GM10248 (cell line): ENCODE measurements at regions not wholly inside any gene's neighbourhood (a gene's known extent, or its start where the extent isn't known, plus 50 kb on each side); places are given as distances from the start of the nearest gene placed in this dataset.
"Not testable (repeated sequence)": the region's sequence is repeated elsewhere in the genome, so short reads cannot be mapped to it uniquely, and the experiment has no call there.

Source experiments
- CTCF ChIA-PET: fragments of 300-600 bp; sonication (Branson Sonifier 250); formaldehyde crosslinking; extraction: SDS; loops from one replicate; lab custom pipeline; 2021; ENCODE audit warnings: antibody characterized with exemption; lab: Yijun Ruan, JAX
- POLR2A ChIA-PET: fragments of 350-650 bp; sonication (Branson Sonifier 250); formaldehyde crosslinking; extraction: SDS; loops from one replicate; lab custom pipeline; 2020; ENCODE audit warnings: antibody characterized with exemption; lab: Yijun Ruan, JAX
- DNase-seq: peaks from one replicate; pipeline ENCODE4 v3.0.0; 2012; ENCODE audit errors: extremely low spot score
- TF ChIP-seq, protein P1 (sequence below): IDR thresholded peaks from 2 replicates; pipeline ENCODE4 v1.5.1; 2012; ENCODE audit warnings: mild to moderate bottlenecking, low read depth; ENCODE audit errors: extremely low read depth, missing control alignments, control extremely low read depth

GRCh38 chr3:127418560-127419147 lies 130.8 kb upstream of the PRR20G start:
- POLR2A ChIA-PET, result no interaction called here
- TF ChIP-seq, protein P1, sequence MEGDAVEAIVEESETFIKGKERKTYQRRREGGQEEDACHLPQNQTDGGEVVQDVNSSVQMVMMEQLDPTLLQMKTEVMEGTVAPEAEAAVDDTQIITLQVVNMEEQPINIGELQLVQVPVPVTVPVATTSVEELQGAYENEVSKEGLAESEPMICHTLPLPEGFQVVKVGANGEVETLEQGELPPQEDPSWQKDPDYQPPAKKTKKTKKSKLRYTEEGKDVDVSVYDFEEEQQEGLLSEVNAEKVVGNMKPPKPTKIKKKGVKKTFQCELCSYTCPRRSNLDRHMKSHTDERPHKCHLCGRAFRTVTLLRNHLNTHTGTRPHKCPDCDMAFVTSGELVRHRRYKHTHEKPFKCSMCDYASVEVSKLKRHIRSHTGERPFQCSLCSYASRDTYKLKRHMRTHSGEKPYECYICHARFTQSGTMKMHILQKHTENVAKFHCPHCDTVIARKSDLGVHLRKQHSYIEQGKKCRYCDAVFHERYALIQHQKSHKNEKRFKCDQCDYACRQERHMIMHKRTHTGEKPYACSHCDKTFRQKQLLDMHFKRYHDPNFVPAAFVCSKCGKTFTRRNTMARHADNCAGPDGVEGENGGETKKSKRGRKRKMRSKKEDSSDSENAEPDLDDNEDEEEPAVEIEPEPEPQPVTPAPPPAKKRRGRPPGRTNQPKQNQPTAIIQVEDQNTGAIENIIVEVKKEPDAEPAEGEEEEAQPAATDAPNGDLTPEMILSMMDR, result no peak
- DNase-seq, result no peak
- CTCF ChIA-PET, result interaction anchor here (1.3 to 5.8 kb wide), 2 partner anchors 37 to 54 kb away, joined by 3 to 16 read pairs; no protein-coding TSS in a partner anchor

DNA sequence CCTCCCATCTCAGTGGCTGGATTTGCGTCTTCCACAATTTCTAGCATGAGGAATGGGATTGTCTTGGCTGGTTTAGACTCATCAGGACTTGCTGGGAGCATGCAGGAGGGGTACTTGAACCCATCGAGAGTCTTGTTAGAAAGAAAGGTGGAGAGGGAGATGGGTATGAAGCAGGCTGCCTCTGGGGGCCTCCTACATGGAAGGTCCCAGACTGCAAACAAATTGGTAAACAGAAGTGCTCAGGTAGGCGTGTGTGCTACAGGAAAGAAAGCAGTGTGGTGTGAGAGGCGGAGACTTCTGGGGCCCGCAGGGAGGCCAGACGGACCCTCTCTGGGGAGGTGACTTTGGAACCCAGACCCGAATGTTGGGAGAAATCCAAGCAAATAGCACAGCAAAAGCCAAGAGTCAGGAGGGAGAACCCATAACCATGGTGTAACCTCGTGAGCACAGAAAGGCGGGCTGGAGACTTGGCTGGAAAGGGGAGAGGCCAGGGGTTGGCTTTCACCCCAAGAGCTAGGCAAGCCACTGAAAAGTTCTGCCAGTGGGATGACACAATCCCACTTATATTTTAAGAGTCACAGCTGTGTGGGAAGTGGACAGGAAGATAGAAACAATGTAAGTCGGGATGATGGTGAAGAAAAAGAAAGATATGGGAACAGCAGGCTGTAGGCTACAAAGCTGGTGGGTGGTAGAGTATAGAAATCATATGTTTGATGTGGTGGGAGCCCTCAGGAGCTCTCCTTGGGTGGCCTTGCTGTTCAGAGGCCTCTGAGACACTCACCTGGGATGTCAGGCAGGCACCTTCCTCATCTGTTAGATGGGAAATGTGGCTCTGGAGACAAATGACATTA lies 130.1 kb upstream of the PRR20G start:
- TF ChIP-seq, protein P1, result no peak
- DNase-seq, result no peak
- POLR2A ChIA-PET, result no interaction called here
- CTCF ChIA-PET, result no interaction called here

- ChIA-PET CTCF (no interaction called here), POLR2A (no interaction called here)
- TF ChIP-seq, protein P1, result no peak
- DNase-seq, result no peak
These were observed 126.0 kb upstream of the PRR20G start for GRCh38 chr3:127413871-127414270.

DNA sequence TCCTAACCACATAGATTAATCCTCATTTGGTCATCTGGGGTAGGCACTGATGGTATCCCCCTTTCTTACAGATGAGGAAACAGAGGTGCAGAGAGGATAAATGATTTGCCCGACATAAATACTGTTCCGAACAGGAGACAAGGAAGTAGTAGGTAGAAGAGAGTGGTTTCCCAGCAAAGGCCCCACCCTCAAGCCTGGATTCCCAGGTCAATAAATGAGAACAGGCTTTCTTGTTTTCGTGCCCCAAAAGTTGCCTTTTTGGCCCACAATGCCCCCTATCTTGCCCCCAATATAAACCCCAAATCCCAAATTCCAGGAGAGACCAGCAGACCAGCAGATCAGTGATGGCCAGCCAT lies 125.5 kb upstream of the PRR20G start:
- CTCF ChIA-PET, result no interaction called here
- TF ChIP-seq, protein P1, result no peak
- POLR2A ChIA-PET, result no interaction called here
- no peak for DNase-seq

- ChIA-PET CTCF (no interaction called here), POLR2A (no interaction called here)
- TF ChIP-seq, protein P1, result no peak
- DNase-seq, result no peak
These were observed 124.9 kb upstream of the PRR20G start for GRCh38 chr3:127412578-127413317.

DNA sequence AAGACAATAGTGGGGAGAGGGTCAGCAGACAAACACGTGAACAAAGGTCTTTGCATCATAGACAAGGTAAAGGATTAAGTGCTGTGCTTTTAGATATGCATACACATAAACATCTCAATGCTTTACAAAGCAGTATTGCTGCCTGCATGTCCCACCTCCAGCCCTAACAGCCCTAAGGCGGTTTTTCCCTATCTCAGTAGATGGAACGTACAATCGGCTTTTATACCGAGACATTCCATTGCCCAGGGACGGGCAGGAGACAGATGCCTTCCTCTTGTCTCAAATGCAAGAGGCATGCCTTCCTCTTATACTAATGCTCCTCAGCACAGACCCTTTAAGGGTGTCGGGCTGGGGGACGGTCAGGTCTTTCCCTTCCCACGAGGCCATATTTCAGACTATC lies 124.0 kb upstream of the PRR20G start:
- POLR2A ChIA-PET, DNase-seq: not testable (repeated sequence)

More for the DNA sequence above, 124.0 kb upstream of the PRR20G start:
- CTCF ChIA-PET, result not testable (repeated sequence)
